SK-N-SH treated with all-trans-retinoic acid at 6 μM for 48 hours (cell line): ENCODE measurements at regions not wholly inside any gene's neighbourhood (a gene's known extent, or its start where the extent isn't known, plus 50 kb on each side); places are given as distances from the start of the nearest gene placed in this dataset.

Experiments used
- ATAC-seq: fragments of 200-7000 bp; cut with Tn5 transposase; 3 replicates; pipeline ENCODE4 v1.9.1; 2020; ENCODE audit warnings: mild to moderate bottlenecking, moderate library complexity
- ARNTL ChIP-seq: fragments of 450-650 bp; formaldehyde crosslinking; IDR thresholded peaks from 2 replicates; pipeline ENCODE4 v1.5.0; 2020; ENCODE audit warnings: low read depth, mild to moderate bottlenecking, moderate library complexity, borderline replicate concordance
- BACH2 ChIP-seq: fragments of 250-450 bp; sonication (Bioruptor Pico); IDR thresholded peaks from 2 replicates; pipeline ENCODE4 v1.9.0; 2021; ENCODE audit warnings: mild to moderate bottlenecking, borderline replicate concordance
- CREB5 ChIP-seq: fragments of 250-450 bp; sonication (Bioruptor Pico); IDR thresholded peaks from 2 replicates; pipeline ENCODE4 v1.5.1; 2020; ENCODE audit warnings: low read depth, mild to moderate bottlenecking, moderate library complexity
- CSDC2 ChIP-seq: fragments of 250-450 bp; sonication (Bioruptor Pico); IDR thresholded peaks from 2 replicates; pipeline ENCODE4 v1.5.0; 2020; ENCODE audit warnings: mild to moderate bottlenecking, moderate library complexity
- ESRRG ChIP-seq: fragments of 250-450 bp; sonication (Bioruptor Pico); IDR thresholded peaks from 2 replicates; pipeline ENCODE4 v1.6.1; 2021; ENCODE audit warnings: mild to moderate bottlenecking
- GLIS3 ChIP-seq: fragments of 250-450 bp; sonication (Bioruptor Pico); IDR thresholded peaks from 2 replicates; pipeline ENCODE4 v1.5.0; 2020; ENCODE audit warnings: mild to moderate bottlenecking, moderate library complexity
- ISL1 ChIP-seq: fragments of 250-450 bp; sonication (Bioruptor Pico); IDR thresholded peaks from 2 replicates; pipeline ENCODE4 v2.1.2; 2022; ENCODE audit warnings: mild to moderate bottlenecking, moderate library complexity
- OSR1 ChIP-seq: fragments of 250-450 bp; sonication (Bioruptor Pico); IDR thresholded peaks from 2 replicates; pipeline ENCODE4 v1.8.0; 2022; ENCODE audit warnings: moderate library complexity, mild to moderate bottlenecking, inconsistent platforms
- POU6F1 ChIP-seq: fragments of 250-450 bp; sonication (Bioruptor Pico); IDR thresholded peaks from 2 replicates; pipeline ENCODE4 v1.8.0; 2021; ENCODE audit warnings: low read depth, mild to moderate bottlenecking, moderate library complexity, borderline replicate concordance
- RARB ChIP-seq: fragments of 250-450 bp; sonication (Bioruptor Pico); IDR thresholded peaks from 2 replicates; pipeline ENCODE4 v1.8.0; 2021; ENCODE audit warnings: mild to moderate bottlenecking, moderate library complexity
- SNAI2 ChIP-seq: fragments of 250-450 bp; sonication (Bioruptor Pico); IDR thresholded peaks from 2 replicates; pipeline ENCODE4 v1.5.0; 2020; ENCODE audit warnings: mild to moderate bottlenecking, moderate library complexity
- TCF4 ChIP-seq: fragments of 250-450 bp; sonication (Bioruptor Pico); IDR thresholded peaks from 2 replicates; pipeline ENCODE4 v1.8.0; 2021; ENCODE audit warnings: mild to moderate bottlenecking, moderate library complexity, borderline replicate concordance
- TOX ChIP-seq: fragments of 250-450 bp; sonication (Bioruptor Pico); IDR thresholded peaks from 2 replicates; pipeline ENCODE4 v1.8.0; 2021; ENCODE audit warnings: mild to moderate bottlenecking, moderate library complexity, borderline replicate concordance
- ZC3H10 ChIP-seq: fragments of 250-450 bp; sonication (Bioruptor Pico); IDR thresholded peaks from 2 replicates; pipeline ENCODE4 v1.5.1; 2021; ENCODE audit warnings: mild to moderate bottlenecking, moderate library complexity
- ZFP3 ChIP-seq: fragments of 250-450 bp; sonication (Bioruptor Pico); IDR thresholded peaks from 2 replicates; pipeline ENCODE4 v1.5.0; 2020; ENCODE audit warnings: mild to moderate bottlenecking, moderate library complexity
- ZFP30 ChIP-seq: fragments of 450-650 bp; formaldehyde crosslinking; IDR thresholded peaks from 2 replicates; pipeline ENCODE4 v1.5.0; 2022; ENCODE audit warnings: mild to moderate bottlenecking, moderate library complexity
- ZNF565 ChIP-seq: fragments of 450-650 bp; formaldehyde crosslinking; conservative IDR thresholded peaks from 2 replicates; pipeline ENCODE4 v1.5.0; 2020; ENCODE audit warnings: low read depth, mild to moderate bottlenecking, moderate library complexity
- ZNF70 ChIP-seq: fragments of 450-650 bp; formaldehyde crosslinking; IDR thresholded peaks from 2 replicates; pipeline ENCODE4 v1.5.0; 2020; ENCODE audit warnings: mild to moderate bottlenecking, moderate library complexity
- ZNF8 ChIP-seq: fragments of 450-650 bp; formaldehyde crosslinking; IDR thresholded peaks from 2 replicates; pipeline ENCODE4 v1.5.0; 2020; ENCODE audit warnings: mild to moderate bottlenecking, moderate library complexity
- TF ChIP-seq, protein P1 (sequence below): fragments of 250-450 bp; sonication (Bioruptor Pico); IDR thresholded peaks from 2 replicates; pipeline ENCODE4 v1.5.0; 2020; ENCODE audit warnings: mild to moderate bottlenecking, moderate library complexity
- TF ChIP-seq, protein P2 (sequence below): fragments of 250-450 bp; sonication (Bioruptor Pico); IDR thresholded peaks from 2 replicates; pipeline ENCODE4 v1.5.1; 2021; ENCODE audit warnings: mild to moderate bottlenecking, moderate library complexity

DNA sequence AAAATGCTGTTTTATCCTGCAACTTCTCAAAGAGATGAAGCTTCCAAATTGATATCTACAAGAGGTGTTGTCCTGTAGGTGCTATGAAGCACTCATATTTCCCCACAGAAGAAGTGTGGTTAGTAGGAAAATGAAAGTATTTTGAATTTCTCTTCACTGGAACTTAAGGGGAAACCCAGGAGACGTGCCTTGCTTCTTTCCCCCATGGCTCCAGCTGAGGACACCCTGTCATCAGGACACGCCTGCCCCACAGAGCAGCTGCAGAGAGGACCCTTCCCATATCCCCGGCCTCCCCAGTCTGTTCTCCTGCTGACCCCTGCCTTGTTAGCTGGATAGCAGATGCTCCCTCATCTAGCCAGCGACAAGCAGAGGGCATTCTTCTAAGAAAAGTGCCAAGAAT lies 371.3 kb downstream of the COG6 start:
- no peak for TF ChIP-seq ESRRG (CRISPR knock-in tag)
- TF ChIP-seq, protein P1, sequence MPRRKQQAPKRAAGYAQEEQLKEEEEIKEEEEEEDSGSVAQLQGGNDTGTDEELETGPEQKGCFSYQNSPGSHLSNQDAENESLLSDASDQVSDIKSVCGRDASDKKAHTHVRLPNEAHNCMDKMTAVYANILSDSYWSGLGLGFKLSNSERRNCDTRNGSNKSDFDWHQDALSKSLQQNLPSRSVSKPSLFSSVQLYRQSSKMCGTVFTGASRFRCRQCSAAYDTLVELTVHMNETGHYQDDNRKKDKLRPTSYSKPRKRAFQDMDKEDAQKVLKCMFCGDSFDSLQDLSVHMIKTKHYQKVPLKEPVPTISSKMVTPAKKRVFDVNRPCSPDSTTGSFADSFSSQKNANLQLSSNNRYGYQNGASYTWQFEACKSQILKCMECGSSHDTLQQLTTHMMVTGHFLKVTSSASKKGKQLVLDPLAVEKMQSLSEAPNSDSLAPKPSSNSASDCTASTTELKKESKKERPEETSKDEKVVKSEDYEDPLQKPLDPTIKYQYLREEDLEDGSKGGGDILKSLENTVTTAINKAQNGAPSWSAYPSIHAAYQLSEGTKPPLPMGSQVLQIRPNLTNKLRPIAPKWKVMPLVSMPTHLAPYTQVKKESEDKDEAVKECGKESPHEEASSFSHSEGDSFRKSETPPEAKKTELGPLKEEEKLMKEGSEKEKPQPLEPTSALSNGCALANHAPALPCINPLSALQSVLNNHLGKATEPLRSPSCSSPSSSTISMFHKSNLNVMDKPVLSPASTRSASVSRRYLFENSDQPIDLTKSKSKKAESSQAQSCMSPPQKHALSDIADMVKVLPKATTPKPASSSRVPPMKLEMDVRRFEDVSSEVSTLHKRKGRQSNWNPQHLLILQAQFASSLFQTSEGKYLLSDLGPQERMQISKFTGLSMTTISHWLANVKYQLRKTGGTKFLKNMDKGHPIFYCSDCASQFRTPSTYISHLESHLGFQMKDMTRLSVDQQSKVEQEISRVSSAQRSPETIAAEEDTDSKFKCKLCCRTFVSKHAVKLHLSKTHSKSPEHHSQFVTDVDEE (CRISPR knock-in tag), result no peak
- TF ChIP-seq ZNF8 (CRISPR knock-in tag), result no peak
- no peak for TF ChIP-seq ZFP30
- no peak for TF ChIP-seq TOX
- no peak for TF ChIP-seq CSDC2
- TF ChIP-seq, protein P2, sequence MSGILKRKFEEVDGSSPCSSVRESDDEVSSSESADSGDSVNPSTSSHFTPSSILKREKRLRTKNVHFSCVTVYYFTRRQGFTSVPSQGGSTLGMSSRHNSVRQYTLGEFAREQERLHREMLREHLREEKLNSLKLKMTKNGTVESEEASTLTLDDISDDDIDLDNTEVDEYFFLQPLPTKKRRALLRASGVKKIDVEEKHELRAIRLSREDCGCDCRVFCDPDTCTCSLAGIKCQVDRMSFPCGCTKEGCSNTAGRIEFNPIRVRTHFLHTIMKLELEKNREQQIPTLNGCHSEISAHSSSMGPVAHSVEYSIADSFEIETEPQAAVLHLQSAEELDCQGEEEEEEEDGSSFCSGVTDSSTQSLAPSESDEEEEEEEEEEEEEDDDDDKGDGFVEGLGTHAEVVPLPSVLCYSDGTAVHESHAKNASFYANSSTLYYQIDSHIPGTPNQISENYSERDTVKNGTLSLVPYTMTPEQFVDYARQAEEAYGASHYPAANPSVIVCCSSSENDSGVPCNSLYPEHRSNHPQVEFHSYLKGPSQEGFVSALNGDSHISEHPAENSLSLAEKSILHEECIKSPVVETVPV (CRISPR knock-in tag), result no peak
- no peak for TF ChIP-seq ZNF70 (CRISPR knock-in tag)
- no peak for TF ChIP-seq ZNF565 (CRISPR knock-in tag)
- ATAC-seq, result no peak

- TF ChIP-seq, protein P1 (CRISPR knock-in tag), result no peak
- TF ChIP-seq GLIS3 (no peak), SNAI2 (CRISPR knock-in tag) (no peak), CSDC2 (no peak), OSR1 (no peak), BACH2 (CRISPR knock-in tag) (no peak), RARB (CRISPR knock-in tag) (no peak), ZFP3 (CRISPR knock-in tag) (no peak), ESRRG (CRISPR knock-in tag) (no peak), CREB5 (CRISPR knock-in tag) (no peak)
- TF ChIP-seq, protein P2 (CRISPR knock-in tag), result no peak
- TF ChIP-seq, all 23 proteins: peak for 0
- ATAC-seq, result no peak
These were observed 373.0 kb downstream of the COG6 start for GRCh38 chr13:40028446-40028845.

- ATAC-seq, result peak; percentile 94
- peak; percentile 80 for TF ChIP-seq ZNF70 (CRISPR knock-in tag)
- TF ChIP-seq ISL1 (CRISPR knock-in tag), result peak; percentile 97
- TF ChIP-seq TOX, result peak; percentile 94
- no peak for TF ChIP-seq ZNF565 (CRISPR knock-in tag)
- TF ChIP-seq SNAI2 (CRISPR knock-in tag), result no peak
- no peak for TF ChIP-seq ZFP3 (CRISPR knock-in tag)
- TF ChIP-seq POU6F1 (CRISPR knock-in tag), result no peak
- TF ChIP-seq CREB5 (CRISPR knock-in tag), result peak; percentile 92
- peak; percentile 17; the same call in 1 of the 2 replicates for TF ChIP-seq CSDC2
- TF ChIP-seq TCF4 (CRISPR knock-in tag), result no peak
- no peak for TF ChIP-seq BACH2 (CRISPR knock-in tag)
- no peak for TF ChIP-seq ARNTL (CRISPR knock-in tag)
- peak; percentile 85 for TF ChIP-seq RARB (CRISPR knock-in tag)
- TF ChIP-seq ZC3H10 (CRISPR knock-in tag), result peak; percentile 87
- no peak for TF ChIP-seq OSR1
- no peak for TF ChIP-seq GLIS3
- TF ChIP-seq, protein P1 (CRISPR knock-in tag), result no peak
These were observed 375.6 kb downstream of the COG6 start for GRCh38 chr13:40031031-40031430.
